Spleen (tissue), 7 donors: ENCODE measurements at regions not wholly inside any gene's neighbourhood (a gene's known extent, or its start where the extent isn't known, plus 50 kb on each side); places are given as distances from the start of the nearest gene placed in this dataset.

Experiments used
- POLR2A ChIP-seq, 3 donors: fragments of 450-650 bp; IDR thresholded peaks; one replicate each; pipeline ENCODE4 v1.5.1; 2017; ENCODE audit warnings: antibody characterized with exemption in 3 of 3, mild to moderate bottlenecking in 1 of 3
- POLR2AphosphoS5 ChIP-seq, 3 donors: sonication (generic); formaldehyde crosslinking; IDR thresholded peaks; one replicate each; pipeline ENCODE4 v1.5.1; 2017; ENCODE audit warnings: antibody characterized with exemption in 3 of 3
- TF ChIP-seq, protein P1 (sequence below), 11 experiments: fragments of 200-600 bp in 7 of 11; fragments of 450-650 bp in 4 of 11; sonication (generic) in 4 of 11; IDR thresholded peaks in 8 of 11; conservative IDR thresholded peaks in 3 of 11; 1 replicate in 7 of 11; 2 replicates in 4 of 11; pipeline versions ENCODE4 v1.4.0 to v1.8.0; 2016 to 2021; ENCODE audit warnings: antibody characterized with exemption in 11 of 11, inconsistent platforms in 4 of 11, mild to moderate bottlenecking in 1 of 11
- donor health status: DM: no; HTN: no; CAD: no; lungs with moderate emphysema.
- donor health status: DM: no; HTN: no; CAD: no.
- donor health status: DM: no; HTN: no; CAD: no.

DNA sequence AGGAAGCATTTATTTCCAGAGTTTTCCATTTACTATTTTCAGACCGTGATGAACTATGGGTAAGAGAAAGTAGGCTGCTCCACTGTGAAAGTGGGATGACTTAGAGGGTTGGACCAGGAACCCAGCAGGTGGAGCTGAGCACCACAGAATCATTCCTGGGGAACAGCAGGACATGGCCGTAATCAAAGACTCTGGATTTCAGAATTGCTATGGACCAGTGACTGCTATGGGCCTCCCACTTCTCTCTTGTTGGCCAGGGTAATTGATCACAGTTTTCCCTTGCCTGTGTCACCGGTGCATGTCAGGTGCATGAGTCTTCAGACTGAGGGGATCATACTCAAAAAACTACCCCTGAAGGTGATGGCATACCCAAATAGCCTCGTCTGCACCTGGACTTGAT is 90.6 kb upstream of the GPC1 start:
- TF ChIP-seq, protein P1, sequence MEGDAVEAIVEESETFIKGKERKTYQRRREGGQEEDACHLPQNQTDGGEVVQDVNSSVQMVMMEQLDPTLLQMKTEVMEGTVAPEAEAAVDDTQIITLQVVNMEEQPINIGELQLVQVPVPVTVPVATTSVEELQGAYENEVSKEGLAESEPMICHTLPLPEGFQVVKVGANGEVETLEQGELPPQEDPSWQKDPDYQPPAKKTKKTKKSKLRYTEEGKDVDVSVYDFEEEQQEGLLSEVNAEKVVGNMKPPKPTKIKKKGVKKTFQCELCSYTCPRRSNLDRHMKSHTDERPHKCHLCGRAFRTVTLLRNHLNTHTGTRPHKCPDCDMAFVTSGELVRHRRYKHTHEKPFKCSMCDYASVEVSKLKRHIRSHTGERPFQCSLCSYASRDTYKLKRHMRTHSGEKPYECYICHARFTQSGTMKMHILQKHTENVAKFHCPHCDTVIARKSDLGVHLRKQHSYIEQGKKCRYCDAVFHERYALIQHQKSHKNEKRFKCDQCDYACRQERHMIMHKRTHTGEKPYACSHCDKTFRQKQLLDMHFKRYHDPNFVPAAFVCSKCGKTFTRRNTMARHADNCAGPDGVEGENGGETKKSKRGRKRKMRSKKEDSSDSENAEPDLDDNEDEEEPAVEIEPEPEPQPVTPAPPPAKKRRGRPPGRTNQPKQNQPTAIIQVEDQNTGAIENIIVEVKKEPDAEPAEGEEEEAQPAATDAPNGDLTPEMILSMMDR (IDR thresholded peaks at IDR 0.05 in 8 of 11, conservative IDR thresholded peaks at IDR 0.05 in 3 of 11) = no peak
- TF ChIP-seq POLR2AphosphoS5 (IDR thresholded peaks at IDR 0.05) = no peak
- no peak for TF ChIP-seq POLR2A (IDR thresholded peaks at IDR 0.05)
